Glutamatergic neuron (in vitro differentiated cells): ENCODE measurements at regions not wholly inside any gene's neighbourhood (a gene's known extent, or its start where the extent isn't known, plus 50 kb on each side); places are given as distances from the start of the nearest gene placed in this dataset.

Experiments used
- DNase-seq: peaks from one replicate; pipeline ENCODE4 v3.0.0; 2022
- H3K27ac Mint-ChIP-seq: one replicate; pipeline ENCODE4 v1.8.0; 2020; ENCODE audit warnings: mild to moderate bottlenecking, mixed read lengths, inconsistent platforms; ENCODE audit not compliant: unreplicated experiment
- H3K27me3 Mint-ChIP-seq: one replicate; pipeline ENCODE4 v1.8.0; 2020; ENCODE audit warnings: mild to moderate bottlenecking, moderate library complexity, mixed read lengths, inconsistent platforms; ENCODE audit not compliant: unreplicated experiment
- H3K36me3 Mint-ChIP-seq: one replicate; pipeline ENCODE4 v1.8.0; 2020; ENCODE audit warnings: mild to moderate bottlenecking, mixed read lengths, inconsistent platforms; ENCODE audit not compliant: unreplicated experiment
- H3K4me1 Mint-ChIP-seq: one replicate; pipeline ENCODE4 v1.8.0; 2020; ENCODE audit warnings: mild to moderate bottlenecking, low read depth, mixed read lengths, inconsistent platforms; ENCODE audit not compliant: unreplicated experiment
- H3K4me3 Mint-ChIP-seq: one replicate; pipeline ENCODE4 v1.8.0; 2020; ENCODE audit warnings: mild to moderate bottlenecking, mixed read lengths, inconsistent platforms; ENCODE audit not compliant: unreplicated experiment
- H3K9me3 Mint-ChIP-seq: one replicate; pipeline ENCODE4 v1.8.0; 2020; ENCODE audit warnings: mild to moderate bottlenecking, moderate library complexity, mixed read lengths, inconsistent platforms; ENCODE audit not compliant: unreplicated experiment
- CTCF ChIP-seq: fragments of 200-600 bp; sonication (generic); IDR thresholded peaks from one replicate; pipeline ENCODE4 v1.5.0; 2021; ENCODE audit not compliant: partially characterized antibody, unreplicated experiment

- no peak for TF ChIP-seq CTCF
- no peak for DNase-seq
- Mint-ChIP-seq H3K4me3 (no peak overlapping the region), H3K27ac (no peak overlapping the region), H3K27me3 (no peaks in the 10 kb centered on the region), H3K36me3 (no peaks in the 10 kb centered on the region), H3K4me1 (peaks cover 17% of the 10 kb centered on the region), H3K9me3 (no peaks in the 10 kb centered on the region)
Measured at GRCh38 chr3:25940935-25941334, 151.0 kb downstream of the OXSM start.

- H3K4me3 Mint-ChIP-seq, result no peak overlapping the region
- TF ChIP-seq CTCF, result no peak
- H3K4me1 Mint-ChIP-seq, result peaks cover 2% of the 10 kb centered on the region
- no peak overlapping the region for H3K27ac Mint-ChIP-seq
- no peaks in the 10 kb centered on the region for H3K9me3 Mint-ChIP-seq
- no peaks in the 10 kb centered on the region for H3K27me3 Mint-ChIP-seq
- DNase-seq, result no peak
- H3K36me3 Mint-ChIP-seq, result no peaks in the 10 kb centered on the region
Measured at GRCh38 chr3:25944329-25944728, 154.4 kb downstream of the OXSM start.

- Mint-ChIP-seq H3K4me1 (no peaks in the 10 kb centered on the region), H3K27me3 (no peaks in the 10 kb centered on the region), H3K27ac (no peak overlapping the region), H3K4me3 (no peak overlapping the region), H3K9me3 (no peaks in the 10 kb centered on the region), H3K36me3 (no peaks in the 10 kb centered on the region)
- TF ChIP-seq CTCF, result no peak
- DNase-seq, result no peak
Measured at GRCh38 chr3:25945366-25945765, 155.5 kb downstream of the OXSM start.

- H3K27me3 Mint-ChIP-seq, result no peaks in the 10 kb centered on the region
- no peak overlapping the region for H3K27ac Mint-ChIP-seq
- no peak for TF ChIP-seq CTCF
- no peak overlapping the region for H3K4me3 Mint-ChIP-seq
- H3K9me3 Mint-ChIP-seq, result no peaks in the 10 kb centered on the region
- H3K4me1 Mint-ChIP-seq, result no peaks in the 10 kb centered on the region
- DNase-seq, result no peak
- no peaks in the 10 kb centered on the region for H3K36me3 Mint-ChIP-seq
Measured at GRCh38 chr3:25945836-25946235, 155.9 kb downstream of the OXSM start.

- H3K9me3 Mint-ChIP-seq, result no peaks in the 10 kb centered on the region
- no peaks in the 10 kb centered on the region for H3K36me3 Mint-ChIP-seq
- no peaks in the 10 kb centered on the region for H3K27me3 Mint-ChIP-seq
- TF ChIP-seq CTCF, result no peak
- DNase-seq, result no peak
- H3K4me1 Mint-ChIP-seq, result no peaks in the 10 kb centered on the region
- no peak overlapping the region for H3K27ac Mint-ChIP-seq
- no peak overlapping the region for H3K4me3 Mint-ChIP-seq
Measured at GRCh38 chr3:25952133-25952532, 162.2 kb downstream of the OXSM start.
